ENCODE measurements at regions not wholly inside any gene's neighbourhood (a gene's known extent, or its start where the extent isn't known, plus 50 kb on each side); places are given as distances from the start of the nearest gene placed in this dataset.
A peak's percentile ranks its signal among the peaks of the same experiment; 100 is the strongest.

- no peaks in the 10 kb centered on the region for H3K36me3 ChIP-seq (replicated peaks in 1 of 2; ENCODE audit: control insufficient read depth in 1 of 2, insufficient read depth in 2 of 2, low read length in 2 of 2)
- ATAC-seq (no peak), FAIRE-seq (no peak), DNase-seq (ENCODE audit: low spot score) (no peak)
- POLR2A ChIA-PET: no interaction called here
- no peaks in the 10 kb centered on the region; the same call in 1 of the 2 replicates for H3K4me1 ChIP-seq (ENCODE audit: insufficient read depth, low read length)
- no peaks in the 10 kb centered on the region for H3K79me2 ChIP-seq (ENCODE audit: insufficient read depth, low read length)
- TF ChIP-seq IKZF5 (CRISPR knock-in tag; IDR thresholded peaks at IDR 0.05) (no peak), MAFF (IDR thresholded peaks at IDR 0.05; ENCODE audit: low read depth, low read length) (peak; percentile 88), MAFK (conservative IDR thresholded peaks at IDR 0.05 in 1 of 2, IDR thresholded peaks at IDR 0.05 in 1 of 2; ENCODE audit: low read length in 2 of 2) (peak; percentile 93 to 95), FLYWCH1 (CRISPR knock-in tag; IDR thresholded peaks at IDR 0.05) (no peak)
- H2AFZ ChIP-seq (ENCODE audit: low read length): no peak overlapping the region
- CTCF ChIA-PET (ENCODE audit: low intra/inter-chr PET ratio, low total read pairs): no interaction called here
- no peak overlapping the region for H3K9ac ChIP-seq (ENCODE audit: insufficient read depth, low read depth, low read length)
- H4K20me1 ChIP-seq (ENCODE audit: insufficient read depth, low read length): no peaks in the 10 kb centered on the region
- no peak overlapping the region for H3K27ac ChIP-seq (ENCODE audit: extremely low read length, insufficient read depth, low read length)
- no peak overlapping the region for H3K4me3 ChIP-seq (replicated peaks in 1 of 3; ENCODE audit: insufficient read depth in 1 of 3, low read depth in 2 of 3, low read length in 3 of 3)
- H3K27me3 ChIP-seq (ENCODE audit: control insufficient read depth in 1 of 2, insufficient read depth in 2 of 2, low read length in 2 of 2): peaks cover 1 to 3% of the 10 kb centered on the region in 2 experiments; a peak in 3 of 5 replicates
- WGBS (ENCODE audit: low lambda C conversion rate): 16% methylated on average over 2 of the region's 2 CpGs
- in situ Hi-C loops (cut with HindIII; ENCODE audit: extremely low pct_ligation_motif_present, low pct_unique_long_range_greater_than_20kb): no loop called here
- BruUV-seq (replicated peaks): no TSS peak
- intact Hi-C loops (cut with micrococcal nuclease; ENCODE audit: unreplicated experiment): no loop called here
- H3K9me3 ChIP-seq (ENCODE audit: low read length): no peaks in the 10 kb centered on the region
- H3K4me2 ChIP-seq (ENCODE audit: low read depth, low read length): no peak overlapping the region
These were observed 143.8 kb upstream of the SLC1A4 start for GRCh38 chr2:64845273-64845905.

GRCh38 chr2:64846177-64846576 is 143.0 kb upstream of the SLC1A4 start:
- H3K36me3 ChIP-seq (replicated peaks in 1 of 2; ENCODE audit: control insufficient read depth in 1 of 2, insufficient read depth in 2 of 2, low read length in 2 of 2): no peaks in the 10 kb centered on the region
- no peak overlapping the region for H3K4me2 ChIP-seq (ENCODE audit: low read depth, low read length)
- no peak overlapping the region for H3K9ac ChIP-seq (ENCODE audit: insufficient read depth, low read depth, low read length)
- FAIRE-seq (no peak), ATAC-seq (no peak), DNase-seq (ENCODE audit: low spot score) (no peak)
- intact Hi-C loops (cut with micrococcal nuclease; ENCODE audit: unreplicated experiment) (no loop called here), in situ Hi-C loops (cut with HindIII; ENCODE audit: extremely low pct_ligation_motif_present, low pct_unique_long_range_greater_than_20kb) (no loop called here)
- CTCF ChIA-PET (ENCODE audit: low intra/inter-chr PET ratio, low total read pairs): no interaction called here
- H3K4me3 ChIP-seq (replicated peaks in 1 of 3; ENCODE audit: insufficient read depth in 1 of 3, low read depth in 2 of 3, low read length in 3 of 3): no peak overlapping the region
- H3K79me2 ChIP-seq (ENCODE audit: insufficient read depth, low read length): no peaks in the 10 kb centered on the region
- no peak overlapping the region for H3K27ac ChIP-seq (ENCODE audit: extremely low read length, insufficient read depth, low read length)
- WGBS (ENCODE audit: low lambda C conversion rate): 27% methylated on average over 3 of the region's 3 CpGs
- POLR2A ChIA-PET: no interaction called here
- BruUV-seq (replicated peaks): no TSS peak
- H3K27me3 ChIP-seq (ENCODE audit: control insufficient read depth in 1 of 2, insufficient read depth in 2 of 2, low read length in 2 of 2): peaks cover 1 to 3% of the 10 kb centered on the region in 2 experiments; a peak in 3 of 5 replicates
- no peaks in the 10 kb centered on the region for H3K4me1 ChIP-seq (ENCODE audit: insufficient read depth, low read length)
- H3K9me3 ChIP-seq (ENCODE audit: low read length): no peaks in the 10 kb centered on the region
- TF ChIP-seq ZNF431 (CRISPR knock-in tag; IDR thresholded peaks at IDR 0.05; ENCODE audit: borderline replicate concordance, low read depth): no peak
- TF ChIP-seq ZBTB49 (CRISPR knock-in tag; IDR thresholded peaks at IDR 0.05; ENCODE audit: borderline replicate concordance): no peak
- TF ChIP-seq ZNF652 (CRISPR knock-in tag; IDR thresholded peaks at IDR 0.05; ENCODE audit: borderline replicate concordance, low read depth): 0 out of 2 replicates have a peak, but pooled peaks have one; percentile 10
- no peak overlapping the region for H2AFZ ChIP-seq (ENCODE audit: low read length)
- no peaks in the 10 kb centered on the region for H4K20me1 ChIP-seq (ENCODE audit: insufficient read depth, low read length)

Measured in HepG2 (cell line).